ENCODE measurements at regions not wholly inside any gene's neighbourhood (a gene's known extent, or its start where the extent isn't known, plus 50 kb on each side); places are given as distances from the start of the nearest gene placed in this dataset.
"Not testable (repeated sequence)": the region's sequence is repeated elsewhere in the genome, so short reads cannot be mapped to it uniquely, and the experiment has no call there.

DNA sequence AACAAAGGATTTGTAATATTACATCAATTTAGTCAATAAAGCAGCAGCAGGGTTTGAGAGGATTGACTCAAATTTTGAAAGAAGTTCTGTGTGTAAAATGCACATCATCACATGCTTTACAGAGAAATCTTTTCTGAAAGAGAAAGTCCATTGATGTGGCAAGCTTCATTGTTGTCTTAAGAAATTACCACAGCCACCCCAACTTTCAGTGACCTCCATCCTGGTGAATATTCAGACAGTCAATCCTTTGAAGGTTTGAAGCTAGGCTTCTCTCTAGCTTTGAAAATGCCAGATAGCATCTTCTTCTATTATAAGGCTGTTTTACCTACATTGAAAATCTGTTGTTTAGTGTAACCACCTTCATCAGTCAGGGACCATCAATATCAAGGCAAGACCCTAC, 51.8 kb upstream of the SETMAR start:
- intact Hi-C loops (cut with DNase I, micrococcal nuclease), result no loop called here
- no peaks in the 10 kb centered on the region for H3K36me3 ChIP-seq (ENCODE audit: low read depth)

DNA sequence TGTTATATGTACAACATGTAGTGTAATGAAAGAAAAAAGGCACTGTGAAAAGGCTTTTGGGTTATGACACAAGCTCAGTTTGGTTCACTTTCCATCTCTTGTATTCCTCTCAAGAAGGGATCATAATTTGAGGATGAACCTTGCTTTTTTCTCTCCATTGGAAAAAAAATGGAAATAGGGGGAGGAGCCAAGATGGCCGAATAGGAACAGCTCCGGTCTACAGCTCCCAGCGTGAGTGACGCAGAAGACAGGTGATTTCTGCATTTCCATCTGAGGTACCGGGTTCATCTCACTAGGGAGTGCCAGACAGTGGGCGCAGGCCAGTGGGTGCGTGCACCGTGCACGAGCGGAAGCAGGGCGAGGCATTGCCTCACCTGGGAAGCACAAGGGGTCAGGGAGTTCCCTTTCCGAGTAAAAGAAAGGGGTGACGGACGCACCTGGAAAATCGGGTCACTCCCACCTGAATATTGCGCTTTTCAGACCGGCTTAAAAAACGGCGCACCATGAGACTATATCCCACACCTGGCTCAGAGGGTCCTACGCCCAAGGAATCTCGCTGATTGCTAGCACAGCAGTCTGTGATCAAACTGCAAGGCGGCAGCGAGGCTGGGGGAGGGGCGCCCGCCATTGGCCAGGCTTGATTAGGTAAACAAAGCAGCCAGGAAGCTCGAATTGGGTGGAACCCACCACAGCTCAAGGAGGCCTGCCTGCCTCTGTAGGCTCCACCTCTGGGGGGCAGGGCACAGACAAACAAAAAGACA, 49.9 kb upstream of the SETMAR start:
- H3K4me1 ChIP-seq (ENCODE audit: low read depth); intact Hi-C loops (cut with DNase I, micrococcal nuclease); ATAC-seq; H3K4me3 ChIP-seq; H3K36me3 ChIP-seq (ENCODE audit: low read depth); H3K9me3 ChIP-seq; DNase-seq: not testable (repeated sequence)

More for the DNA sequence above, 51.8 kb upstream of the SETMAR start:
- TF ChIP-seq CTCF (IDR thresholded peaks at IDR 0.05), result no peak
- Histone ChIP-seq H3K4me1 (ENCODE audit: low read depth) (no peaks in the 10 kb centered on the region), H3K4me3 (no peak overlapping the region), H3K9me3 (no peaks in the 10 kb centered on the region)
- ATAC-seq (no peak), DNase-seq (no peak)
